H9 (cell line): ENCODE measurements at regions not wholly inside any gene's neighbourhood (a gene's known extent, or its start where the extent isn't known, plus 50 kb on each side); places are given as distances from the start of the nearest gene placed in this dataset.

Source experiments
- DNase-seq: peaks from one replicate; pipeline ENCODE4 v3.0.0-alpha.2; 2017
- H2AFZ ChIP-seq: one replicate; pipeline ENCODE4 v1.6.1; 2013; ENCODE audit warnings: mild to moderate bottlenecking, low read length, control low read depth, moderate library complexity
- H2AK5ac ChIP-seq: 2 replicates; pipeline ENCODE4 v1.6.1; 2013; ENCODE audit warnings: low read length, control low read depth, mixed read lengths; ENCODE audit not compliant: insufficient read length
- H2BK120ac ChIP-seq: one replicate; pipeline ENCODE4 v1.6.1; 2013; ENCODE audit warnings: low read depth, mild to moderate bottlenecking, low read length, control low read depth, inconsistent platforms; ENCODE audit not compliant: poor library complexity, severe bottlenecking
- H2BK12ac ChIP-seq: 2 replicates; pipeline ENCODE4 v1.6.1; 2013; ENCODE audit warnings: low read length, control low read depth, mixed read lengths, low read depth; ENCODE audit not compliant: insufficient read length
- H2BK15ac ChIP-seq: 2 replicates; pipeline ENCODE4 v1.6.1; 2013; ENCODE audit warnings: low read depth, low read length, control low read depth
- H2BK20ac ChIP-seq: one replicate; pipeline ENCODE4 v1.6.1; 2013; ENCODE audit warnings: low read depth, mild to moderate bottlenecking, low read length, control low read depth, inconsistent platforms; ENCODE audit not compliant: poor library complexity, severe bottlenecking
- H2BK5ac ChIP-seq: 2 replicates; pipeline ENCODE4 v1.6.1; 2013; ENCODE audit warnings: low read length, control low read depth, mixed read lengths; ENCODE audit not compliant: insufficient read length
- H3K14ac ChIP-seq: 2 replicates; pipeline ENCODE4 v1.6.1; 2013; ENCODE audit warnings: low read length, control low read depth; ENCODE audit not compliant: insufficient read depth
- H3K18ac ChIP-seq: 2 replicates; pipeline ENCODE4 v1.6.1; 2013; ENCODE audit warnings: low read depth, mild to moderate bottlenecking, mixed read lengths, low read length, control low read depth; ENCODE audit not compliant: insufficient read length
- H3K23ac ChIP-seq: 2 replicates; pipeline ENCODE4 v1.6.1; 2013; ENCODE audit warnings: low read length, control low read depth, mixed read lengths, low read depth; ENCODE audit not compliant: insufficient read length
- H3K23me2 ChIP-seq: 2 replicates; pipeline ENCODE4 v1.6.1; 2013; ENCODE audit warnings: low read depth, mild to moderate bottlenecking, mixed read lengths, low read length, control low read depth; ENCODE audit not compliant: insufficient read length, poor library complexity, severe bottlenecking
- H3K27ac ChIP-seq: 2 replicates; pipeline ENCODE4 v1.5.1; 2013; ENCODE audit warnings: low read length, control low read depth, mixed read lengths, low read depth; ENCODE audit not compliant: insufficient read length
- H3K27me3 ChIP-seq: 2 replicates; pipeline ENCODE4 v1.6.1; 2013; ENCODE audit warnings: low read length, control low read depth, inconsistent platforms; ENCODE audit not compliant: insufficient read depth
- H3K4ac ChIP-seq: 2 replicates; pipeline ENCODE4 v1.6.1; 2013; ENCODE audit warnings: low read depth, mild to moderate bottlenecking, control low read depth, inconsistent platforms, low read length, moderate library complexity
- H3K4me1 ChIP-seq: 2 replicates; pipeline ENCODE4 v1.6.1; 2013; ENCODE audit warnings: low read length, control low read depth, inconsistent platforms; ENCODE audit not compliant: insufficient read depth
- H3K4me2 ChIP-seq: 2 replicates; pipeline ENCODE4 v1.6.1; 2013; ENCODE audit warnings: low read length, control low read depth, mixed read lengths; ENCODE audit not compliant: insufficient read length, insufficient read depth
- H3K56ac ChIP-seq: 2 replicates; pipeline ENCODE4 v1.6.1; 2013; ENCODE audit warnings: low read depth, mild to moderate bottlenecking, mixed read lengths, low read length, control low read depth; ENCODE audit not compliant: insufficient read length
- H3K79me1 ChIP-seq: 2 replicates; pipeline ENCODE4 v1.6.1; 2013; ENCODE audit warnings: low read depth, mild to moderate bottlenecking, moderate library complexity, low read length, control low read depth, inconsistent platforms; ENCODE audit not compliant: insufficient read depth, poor library complexity, severe bottlenecking
- H3K79me2 ChIP-seq: 2 replicates; pipeline ENCODE4 v1.6.1; 2013; ENCODE audit warnings: low read length, control low read depth, inconsistent platforms; ENCODE audit not compliant: insufficient read depth
- H3K9ac ChIP-seq: 2 replicates; pipeline ENCODE4 v1.6.1; 2013; ENCODE audit warnings: low read length, control low read depth, mixed read lengths; ENCODE audit not compliant: insufficient read length; ENCODE audit errors: extremely low read depth
- H3K9me3 ChIP-seq: one replicate; pipeline ENCODE4 v1.6.1; 2013; ENCODE audit warnings: low read depth, low read length, inconsistent platforms; ENCODE audit not compliant: control insufficient read depth
- H3T11ph ChIP-seq: one replicate; pipeline ENCODE4 v1.6.1; 2013; ENCODE audit warnings: mild to moderate bottlenecking, low read length, control low read depth, inconsistent platforms
- H4K20me1 ChIP-seq: one replicate; pipeline ENCODE4 v1.6.1; 2013; ENCODE audit not compliant: control insufficient read depth, insufficient read length, insufficient read depth
- H4K5ac ChIP-seq: 2 replicates; pipeline ENCODE4 v1.6.1; 2013; ENCODE audit warnings: low read depth, mild to moderate bottlenecking, mixed read lengths, low read length, control low read depth; ENCODE audit not compliant: insufficient read length
- H4K8ac ChIP-seq: replicated peaks from 2 replicates; pipeline ENCODE4 v1.6.1; 2013; ENCODE audit warnings: low read length, control low read depth, mixed read lengths, low read depth; ENCODE audit not compliant: insufficient read length
- H4K91ac ChIP-seq: 2 replicates; pipeline ENCODE4 v1.6.1; 2013; ENCODE audit warnings: low read depth, mild to moderate bottlenecking, moderate library complexity, mixed read lengths, low read length, control low read depth; ENCODE audit not compliant: insufficient read length
- H3K27ac Mint-ChIP-seq, 3 experiments: 2 replicates in 2 of 3; 3 replicates in 1 of 3; pipeline ENCODE4 v1.8.0; 2020 to 2021; ENCODE audit warnings: mixed read lengths in 3 of 3, mild to moderate bottlenecking in 1 of 3, moderate library complexity in 1 of 3
- H3K27me3 Mint-ChIP-seq: 2 replicates; pipeline ENCODE4 v1.8.0; 2021; ENCODE audit warnings: low read depth, mild to moderate bottlenecking, moderate library complexity, mixed read lengths
- H3K36me3 Mint-ChIP-seq, 3 experiments: 2 replicates in 2 of 3; 3 replicates in 1 of 3; pipeline ENCODE4 v1.8.0; 2020 to 2021; ENCODE audit warnings: low read depth in 3 of 3, mixed read lengths in 3 of 3; ENCODE audit not compliant: insufficient read depth in 1 of 3
- H3K4me1 Mint-ChIP-seq, 2 experiments: 2 replicates each; pipeline ENCODE4 v1.8.0; 2020; ENCODE audit warnings: mixed read lengths in 2 of 2
- H3K4me3 Mint-ChIP-seq, 2 experiments: 2 replicates in 1 of 2; 3 replicates in 1 of 2; pipeline ENCODE4 v1.8.0; 2020 to 2021; ENCODE audit warnings: mild to moderate bottlenecking in 2 of 2, mixed read lengths in 2 of 2, moderate library complexity in 1 of 2
- H3K9me3 Mint-ChIP-seq, 2 experiments: 2 replicates in 1 of 2; 3 replicates in 1 of 2; pipeline ENCODE4 v1.8.0; 2020; ENCODE audit warnings: mild to moderate bottlenecking in 2 of 2, mixed read lengths in 2 of 2, moderate library complexity in 1 of 2
- CTCF ChIP-seq: fragments of 200-600 bp; sonication (generic); conservative IDR thresholded peaks from 3 replicates; pipeline ENCODE4 v1.8.0; 2021; ENCODE audit warnings: antibody characterized with exemption, mild to moderate bottlenecking
- WGBS: extraction: QIAGEN DNeasy Blood & Tissue Kit; methylation state at CpG from one replicate; pipeline ENCODE4 v1.1.7; 2013; ENCODE audit warnings: missing lambda C conversion rate, low lambda C conversion rate, mixed read lengths; ENCODE audit not compliant: insufficient read length; ENCODE audit errors: extremely low coverage; 5-methylcytosine and 5-hydroxymethylcytosine counted together

GRCh38 chr6:51474022-51474975, 613.1 kb downstream of the PKHD1 start:
- no peak overlapping the region for H3K9ac ChIP-seq
- no peak overlapping the region for H4K5ac ChIP-seq
- no peak for TF ChIP-seq CTCF
- no peak overlapping the region for H2BK15ac ChIP-seq
- no peak overlapping the region for H2BK12ac ChIP-seq
- H2BK20ac ChIP-seq: no peak overlapping the region
- H2AK5ac ChIP-seq: no peak overlapping the region
- H3K27me3 ChIP-seq: no peaks in the 10 kb centered on the region
- H4K8ac ChIP-seq: no peak overlapping the region
- peaks cover 2% of the 10 kb centered on the region for H3K23me2 ChIP-seq
- Mint-ChIP-seq H3K4me3 (no peak overlapping the region), H3K4me1 (peaks cover 3 to 22% of the 10 kb centered on the region in 2 experiments; a peak in 3 of 4 replicates), H3K27me3 (no peaks in the 10 kb centered on the region), H3K9me3 (no peaks in the 10 kb centered on the region; a peak in 1 of 5 replicates), H3K27ac (peak overlapping the region in 1 of 3 experiments; percentile 17; a peak in 1 of 7 replicates), H3K36me3 (no peaks in the 10 kb centered on the region)
- no peaks in the 10 kb centered on the region for H3K79me1 ChIP-seq
- no peaks in the 10 kb centered on the region for H3K79me2 ChIP-seq
- no peak overlapping the region for H3K14ac ChIP-seq
- H4K91ac ChIP-seq: no peak overlapping the region
- no peak overlapping the region for H3K4me2 ChIP-seq
- no peak overlapping the region for H3K23ac ChIP-seq
- no peak overlapping the region for H3K56ac ChIP-seq
- no peak overlapping the region for H2AFZ ChIP-seq
- no peak overlapping the region for H3K4ac ChIP-seq
- H3K18ac ChIP-seq: no peak overlapping the region
- H3K4me1 ChIP-seq: no peaks in the 10 kb centered on the region
- H3K27ac ChIP-seq: no peak overlapping the region
- no peak overlapping the region for H2BK5ac ChIP-seq
- no peak for DNase-seq
- H3K9me3 ChIP-seq: no peaks in the 10 kb centered on the region
- H3T11ph ChIP-seq: no peak overlapping the region
- WGBS: no CpG with 5 or more reads among the region's 9 CpGs
- H4K20me1 ChIP-seq: no peaks in the 10 kb centered on the region
- H2BK120ac ChIP-seq: no peak overlapping the region
